ENCODE measurements at regions not wholly inside any gene's neighbourhood (a gene's known extent, or its start where the extent isn't known, plus 50 kb on each side); places are given as distances from the start of the nearest gene placed in this dataset.

- DNase-seq = no peak
Observed at GRCh38 chr2:59093571-59093970, 852.4 kb upstream of the FANCL start.

- DNase-seq = no peak
Observed at GRCh38 chr2:59084326-59084725, 843.2 kb upstream of the FANCL start.

GRCh38 chr2:59083075-59083828 lies 842.1 kb upstream of the FANCL start:
- DNase-seq = no peak

GRCh38 chr2:59082657-59083056 lies 841.5 kb upstream of the FANCL start:
- no peak for DNase-seq

- DNase-seq = no peak
Observed at GRCh38 chr2:59080451-59081181, 839.5 kb upstream of the FANCL start.

GRCh38 chr2:59077981-59078531 lies 836.9 kb upstream of the FANCL start:
- no peak for DNase-seq

GRCh38 chr2:59077026-59077725 lies 836.1 kb upstream of the FANCL start:
- no peak for DNase-seq

- DNase-seq = no peak
Observed at GRCh38 chr2:59076079-59076619, 835.0 kb upstream of the FANCL start.

- no peak for DNase-seq
Observed at GRCh38 chr2:59074071-59074470, 832.9 kb upstream of the FANCL start.

- DNase-seq = no peak
Observed at GRCh38 chr2:59073286-59073685, 832.2 kb upstream of the FANCL start.

GRCh38 chr2:59068255-59068654 lies 827.1 kb upstream of the FANCL start:
- DNase-seq = no peak

GRCh38 chr2:59066787-59067399 lies 825.8 kb upstream of the FANCL start:
- no peak for DNase-seq

- no peak for DNase-seq
Observed at GRCh38 chr2:59047373-59047995, 806.4 kb upstream of the FANCL start.

GRCh38 chr2:59046401-59047372 lies 805.6 kb upstream of the FANCL start:
- DNase-seq = no peak

- no peak for DNase-seq
Observed at GRCh38 chr2:59044736-59045135, 803.6 kb upstream of the FANCL start.

GRCh38 chr2:59041139-59041538 lies 800.0 kb upstream of the FANCL start:
- DNase-seq = no peak

- no peak for DNase-seq
Observed at GRCh38 chr2:59034837-59035236, 793.7 kb upstream of the FANCL start.

- no peak for DNase-seq
Observed at GRCh38 chr2:59034106-59034505, 793.0 kb upstream of the FANCL start.

- DNase-seq = no peak
Observed at GRCh38 chr2:59033661-59034060, 792.5 kb upstream of the FANCL start.

- DNase-seq = peak; percentile 24
Observed at GRCh38 chr2:59032499-59032898, 791.4 kb upstream of the FANCL start.

- DNase-seq = no peak
Observed at GRCh38 chr2:59029058-59029457, 787.9 kb upstream of the FANCL start.

Data from NCI-H510A (cell line).